ENCODE measurements at regions not wholly inside any gene's neighbourhood (a gene's known extent, or its start where the extent isn't known, plus 50 kb on each side); places are given as distances from the start of the nearest gene placed in this dataset.
A peak's percentile ranks its signal among the peaks of the same experiment; 100 is the strongest.

DNA sequence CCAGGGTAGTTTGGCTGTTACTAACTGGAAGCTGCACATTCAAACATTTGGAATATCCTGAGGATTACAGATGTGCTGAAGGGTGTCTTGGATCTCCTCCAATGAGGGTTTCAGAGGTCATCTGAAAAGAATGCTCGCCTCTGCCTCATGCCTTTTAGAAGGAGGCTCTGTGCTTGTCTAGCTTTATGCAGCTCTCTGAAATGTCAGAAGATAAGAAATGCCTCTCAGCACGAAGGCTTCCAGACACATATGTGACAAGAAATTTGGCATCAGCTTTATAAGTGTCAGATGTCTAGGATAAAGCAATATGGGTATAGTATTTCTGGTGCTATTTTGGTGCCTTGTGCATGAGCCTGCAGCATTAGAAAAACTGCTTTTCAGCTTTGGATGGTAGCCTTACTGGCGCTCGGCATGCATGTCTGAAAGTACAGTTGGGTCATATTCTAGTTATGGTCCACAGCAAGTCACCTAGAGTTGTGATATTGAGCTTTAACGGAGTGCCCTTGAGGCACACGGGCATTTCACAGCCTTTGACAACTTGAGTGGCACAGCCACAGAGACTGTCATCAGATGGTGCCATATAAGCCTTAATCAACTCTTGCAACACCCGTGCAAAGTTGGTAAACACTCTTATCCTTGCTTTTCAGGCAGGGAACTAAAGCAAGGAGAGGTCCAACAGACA, 70.8 kb upstream of the PGRMC2 start:
- BruUV-seq (replicated peaks) = no TSS peak
- H3K9me1 ChIP-seq (ENCODE audit: control insufficient read depth, insufficient read depth, low read length) = no peaks in the 10 kb centered on the region
- H3K4me2 ChIP-seq (ENCODE audit: insufficient read depth, low read length) = no peak overlapping the region
- FAIRE-seq (no peak), ATAC-seq (peak; percentile 39; the same call in 2 of the 3 replicates), DNase-seq (ENCODE audit: extremely low read depth in 1 of 4, low spot score in 3 of 4) (peak in 1 of 4 experiments; percentile 30)
- no peaks in the 10 kb centered on the region for H3K79me2 ChIP-seq (ENCODE audit: control insufficient read depth, insufficient read depth, low read length)
- peaks cover 2 to 23% of the 10 kb centered on the region in 2 experiments; a peak in 3 of 5 replicates for H3K4me1 ChIP-seq (replicated peaks in 1 of 2; ENCODE audit: control insufficient read depth in 2 of 2, insufficient read depth in 2 of 2, low read length in 2 of 2)
- no peaks in the 10 kb centered on the region for H3K36me3 ChIP-seq (ENCODE audit: control insufficient read depth, insufficient read depth, low read length)
- H2AFZ ChIP-seq (ENCODE audit: low read depth, low read length) = peak overlapping the region; percentile 21; the same call in 1 of the 2 replicates
- in situ Hi-C loops (cut with MboI) = no loop called here
- intact Hi-C loops (cut with micrococcal nuclease) = no loop called here
- H3K27me3 ChIP-seq (ENCODE audit: control insufficient read depth in 2 of 2, insufficient read depth in 2 of 2, low read length in 2 of 2) = no peaks in the 10 kb centered on the region
- POLR2A ChIA-PET = interaction anchor here (1.0 kb wide), 1 partner anchor 30 kb away, joined by 3 read pairs; no protein-coding TSS in a partner anchor
- 38% methylated on average over 7 of the region's 7 CpGs for WGBS (ENCODE audit: insufficient coverage, low coverage, missing lambda C conversion rate)
- no peak overlapping the region for H3K9ac ChIP-seq (ENCODE audit: insufficient read depth in 1 of 2, low read depth in 2 of 2, low read length in 2 of 2)
- H4K20me1 ChIP-seq (replicated peaks; ENCODE audit: control insufficient read depth, insufficient read depth, low read length) = no peaks in the 10 kb centered on the region
- no peak overlapping the region for H3K4me3 ChIP-seq
- H3K9me3 ChIP-seq (replicated peaks; ENCODE audit: control insufficient read depth, insufficient read depth, low read depth, low read length) = no peaks in the 10 kb centered on the region
- no peak overlapping the region for H3K27ac ChIP-seq (ENCODE audit: extremely low read depth, low read depth, low read length)
- CTCF ChIA-PET (ENCODE audit: low intra/inter-chr PET ratio) = no interaction called here
- TF ChIP-seq ETV5 (CRISPR knock-in tag; IDR thresholded peaks at IDR 0.05; ENCODE audit: low read depth) (no peak), MCM2 (IDR thresholded peaks at IDR 0.05; ENCODE audit: low read depth) (no peak), DEAF1 (CRISPR knock-in tag; IDR thresholded peaks at IDR 0.05) (no peak), BCL6 (CRISPR knock-in tag; IDR thresholded peaks at IDR 0.05) (no peak), POLR2G (IDR thresholded peaks at IDR 0.05; ENCODE audit: low read depth, low read length) (no peak), KHSRP (IDR thresholded peaks at IDR 0.05) (no peak), NR4A1 (CRISPR knock-in tag; IDR thresholded peaks at IDR 0.05) (no peak), NR4A1 (tag; IDR thresholded peaks at IDR 0.05) (no peak), RBFOX2 (IDR thresholded peaks at IDR 0.05; ENCODE audit: low read depth, low read length) (no peak), MNT (conservative IDR thresholded peaks at IDR 0.05) (no peak), HDGF (IDR thresholded peaks at IDR 0.05) (no peak), NRF1 (conservative IDR thresholded peaks at IDR 0.05 in 1 of 2, IDR thresholded peaks at IDR 0.05 in 1 of 2) (no peak), ZNF174 (CRISPR knock-in tag; IDR thresholded peaks at IDR 0.05) (no peak), ZC3H8 (IDR thresholded peaks at IDR 0.05) (no peak), CEBPB (tag; IDR thresholded peaks at IDR 0.05) (peak; percentile 62; the same call in 1 of the 2 replicates), IRF1 (CRISPR knock-in tag; IDR thresholded peaks at IDR 0.05; ENCODE audit: borderline replicate concordance) (no peak), DACH1 (IDR thresholded peaks at IDR 0.05; ENCODE audit: partially characterized antibody) (no peak), PHB2 (IDR thresholded peaks at IDR 0.05; ENCODE audit: low read depth) (no peak)
- TF ChIP-seq, protein P1, sequence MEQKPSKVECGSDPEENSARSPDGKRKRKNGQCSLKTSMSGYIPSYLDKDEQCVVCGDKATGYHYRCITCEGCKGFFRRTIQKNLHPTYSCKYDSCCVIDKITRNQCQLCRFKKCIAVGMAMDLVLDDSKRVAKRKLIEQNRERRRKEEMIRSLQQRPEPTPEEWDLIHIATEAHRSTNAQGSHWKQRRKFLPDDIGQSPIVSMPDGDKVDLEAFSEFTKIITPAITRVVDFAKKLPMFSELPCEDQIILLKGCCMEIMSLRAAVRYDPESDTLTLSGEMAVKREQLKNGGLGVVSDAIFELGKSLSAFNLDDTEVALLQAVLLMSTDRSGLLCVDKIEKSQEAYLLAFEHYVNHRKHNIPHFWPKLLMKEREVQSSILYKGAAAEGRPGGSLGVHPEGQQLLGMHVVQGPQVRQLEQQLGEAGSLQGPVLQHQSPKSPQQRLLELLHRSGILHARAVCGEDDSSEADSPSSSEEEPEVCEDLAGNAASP (IDR thresholded peaks at IDR 0.05) = no peak
